ENCODE measurements at regions not wholly inside any gene's neighbourhood (a gene's known extent, or its start where the extent isn't known, plus 50 kb on each side); places are given as distances from the start of the nearest gene placed in this dataset.

DNA sequence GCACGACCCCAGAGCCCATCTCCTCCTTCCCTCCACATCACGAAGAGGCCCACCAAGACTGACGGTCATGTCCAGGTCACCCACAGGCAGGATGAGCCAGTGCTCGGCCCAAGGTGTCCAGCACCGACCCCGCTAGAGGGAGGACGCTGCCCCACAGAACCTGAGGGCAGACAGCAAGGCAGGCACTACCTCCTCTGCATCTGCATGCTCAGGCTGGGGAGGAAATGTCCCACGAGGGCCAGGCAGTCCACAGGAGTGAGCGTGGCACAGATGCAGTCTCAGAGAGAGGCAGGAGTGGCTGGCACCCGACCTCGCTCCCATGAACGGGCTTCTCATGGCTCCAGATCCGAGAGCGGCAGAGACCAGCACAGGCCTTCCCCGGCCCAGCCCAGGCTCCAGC is 133.2 kb downstream of the TUBA3C start:
- TF ChIP-seq, protein P1, sequence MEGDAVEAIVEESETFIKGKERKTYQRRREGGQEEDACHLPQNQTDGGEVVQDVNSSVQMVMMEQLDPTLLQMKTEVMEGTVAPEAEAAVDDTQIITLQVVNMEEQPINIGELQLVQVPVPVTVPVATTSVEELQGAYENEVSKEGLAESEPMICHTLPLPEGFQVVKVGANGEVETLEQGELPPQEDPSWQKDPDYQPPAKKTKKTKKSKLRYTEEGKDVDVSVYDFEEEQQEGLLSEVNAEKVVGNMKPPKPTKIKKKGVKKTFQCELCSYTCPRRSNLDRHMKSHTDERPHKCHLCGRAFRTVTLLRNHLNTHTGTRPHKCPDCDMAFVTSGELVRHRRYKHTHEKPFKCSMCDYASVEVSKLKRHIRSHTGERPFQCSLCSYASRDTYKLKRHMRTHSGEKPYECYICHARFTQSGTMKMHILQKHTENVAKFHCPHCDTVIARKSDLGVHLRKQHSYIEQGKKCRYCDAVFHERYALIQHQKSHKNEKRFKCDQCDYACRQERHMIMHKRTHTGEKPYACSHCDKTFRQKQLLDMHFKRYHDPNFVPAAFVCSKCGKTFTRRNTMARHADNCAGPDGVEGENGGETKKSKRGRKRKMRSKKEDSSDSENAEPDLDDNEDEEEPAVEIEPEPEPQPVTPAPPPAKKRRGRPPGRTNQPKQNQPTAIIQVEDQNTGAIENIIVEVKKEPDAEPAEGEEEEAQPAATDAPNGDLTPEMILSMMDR (IDR thresholded peaks at IDR 0.05): no peak
- TF ChIP-seq EP300 (IDR thresholded peaks at IDR 0.05) (no peak), POLR2A (IDR thresholded peaks at IDR 0.05) (no peak)

Measured in tibial nerve (tissue), 4 donors.